Choroid plexus epithelial cell (primary cell): ENCODE measurements at regions not wholly inside any gene's neighbourhood (a gene's known extent, or its start where the extent isn't known, plus 50 kb on each side); places are given as distances from the start of the nearest gene placed in this dataset.
"Not testable (repeated sequence)": the region's sequence is repeated elsewhere in the genome, so short reads cannot be mapped to it uniquely, and the experiment has no call there.

ENCODE experiments used
- DNase-seq: peaks from one replicate; pipeline ENCODE4 v3.0.0-alpha.2; 2010; ENCODE audit warnings: low read depth
- H3K4me3 ChIP-seq: 2 replicates; pipeline ENCODE4 v1.5.1; 2011; ENCODE audit warnings: low read depth, mild to moderate bottlenecking, control low read depth, low read length, moderate library complexity
- CTCF ChIP-seq: conservative IDR thresholded peaks from 2 replicates; pipeline ENCODE4 v1.5.1; 2011; ENCODE audit warnings: low read depth, mild to moderate bottlenecking, control low read depth, inconsistent platforms, low read length, moderate library complexity

GRCh38 chr13:85142351-85142927 lies 656.8 kb downstream of the SLITRK6 start:
- no peak for TF ChIP-seq CTCF
- no peak for DNase-seq
- no peak overlapping the region for H3K4me3 ChIP-seq

- no peak overlapping the region for H3K4me3 ChIP-seq
- no peak for DNase-seq
- no peak for TF ChIP-seq CTCF
Measured at GRCh38 chr13:85141401-85141800, 657.8 kb downstream of the SLITRK6 start.

DNA sequence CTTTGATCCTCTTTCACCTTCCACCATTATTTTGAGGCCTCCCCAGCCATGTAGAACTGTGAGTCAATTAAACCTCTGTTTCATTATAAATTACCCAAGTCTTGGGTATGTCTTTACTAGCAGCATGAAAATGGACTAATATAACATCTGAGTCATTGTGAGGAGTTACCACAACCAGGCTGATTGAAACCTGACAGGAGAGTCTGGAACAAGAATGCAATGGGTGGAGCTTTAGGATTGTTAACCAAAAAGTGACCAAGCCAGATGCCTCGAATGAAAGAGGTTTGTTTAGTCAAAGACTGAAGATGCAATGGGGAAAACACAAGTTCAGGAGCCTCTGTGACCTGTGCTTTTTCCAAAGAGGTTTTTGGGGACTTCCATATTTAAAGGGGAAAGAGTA lies 659.0 kb downstream of the SLITRK6 start:
- peak; percentile 2 for DNase-seq
- no peak overlapping the region for H3K4me3 ChIP-seq
- no peak for TF ChIP-seq CTCF

DNA sequence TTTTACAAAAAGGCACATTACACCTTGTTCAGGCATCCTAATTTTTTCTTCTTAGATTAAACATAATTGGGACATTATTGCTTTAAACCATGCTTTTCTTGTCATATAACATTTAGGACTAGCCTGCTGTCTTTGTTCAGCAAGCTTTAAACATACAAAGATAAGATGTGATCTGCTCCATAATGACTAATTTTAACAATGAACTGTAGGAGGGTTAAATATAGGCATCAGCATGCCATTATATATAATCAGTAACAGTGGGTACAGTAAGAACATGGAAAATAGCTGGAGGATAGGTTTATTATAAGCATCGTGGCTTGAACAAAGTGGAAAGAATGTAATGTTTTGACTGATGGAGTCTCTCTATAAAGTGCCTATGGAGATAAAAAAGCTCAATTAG lies 661.7 kb downstream of the SLITRK6 start:
- no peak for DNase-seq
- no peak for TF ChIP-seq CTCF

GRCh38 chr13:85132986-85133385 lies 666.2 kb downstream of the SLITRK6 start:
- TF ChIP-seq CTCF = no peak
- H3K4me3 ChIP-seq = no peak overlapping the region
- DNase-seq = no peak

More for the DNA sequence above, 661.7 kb downstream of the SLITRK6 start:
- no peak overlapping the region for H3K4me3 ChIP-seq

DNA sequence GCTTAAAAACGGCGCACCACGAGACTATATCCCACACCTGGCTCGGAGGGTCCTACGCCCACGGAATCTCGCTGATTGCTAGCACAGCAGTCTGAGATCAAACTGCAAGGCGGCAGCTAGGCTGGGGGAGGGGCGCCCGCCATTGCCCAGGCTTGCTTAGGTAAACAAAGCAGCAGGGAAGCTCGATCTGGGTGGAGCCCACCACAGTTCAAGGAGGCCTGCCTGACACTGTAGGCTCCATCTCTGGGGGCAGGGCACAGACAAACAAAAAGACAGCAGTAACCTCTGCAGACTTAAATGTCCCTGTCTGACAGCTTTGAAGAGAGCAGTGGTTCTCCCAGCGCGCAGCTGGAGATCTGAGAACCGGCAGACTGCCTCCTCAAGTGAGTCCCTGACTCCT lies 675.7 kb downstream of the SLITRK6 start:
- not testable (repeated sequence) for DNase-seq, H3K4me3 ChIP-seq

DNA sequence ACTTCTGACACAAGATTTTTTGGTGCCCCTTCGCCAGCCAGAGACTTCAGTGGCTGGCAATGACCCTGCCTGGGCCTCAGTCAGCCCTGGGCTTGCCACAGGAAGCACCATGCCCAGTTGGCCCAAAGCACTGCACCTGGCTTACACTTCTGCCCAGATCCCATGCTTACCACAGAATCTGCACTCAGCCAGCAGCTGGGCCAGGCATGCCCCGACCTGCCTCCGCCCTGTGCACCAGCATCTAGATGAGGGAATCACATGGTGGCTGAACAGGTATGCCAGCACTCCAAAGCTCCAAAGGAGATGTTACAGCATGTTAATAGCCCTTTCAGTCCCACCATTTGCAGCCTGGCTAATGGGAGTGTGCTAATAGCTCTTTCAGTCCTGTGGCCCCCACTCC lies 690.9 kb downstream of the SLITRK6 start:
- DNase-seq = no peak
- TF ChIP-seq CTCF = no peak
- no peak overlapping the region for H3K4me3 ChIP-seq
